Fibroblast of mammary gland (primary cell): ENCODE measurements at regions not wholly inside any gene's neighbourhood (a gene's known extent, or its start where the extent isn't known, plus 50 kb on each side); places are given as distances from the start of the nearest gene placed in this dataset.

Experiments
- DNase-seq: peaks from one replicate; pipeline ENCODE4 v3.0.0-alpha.2; 2010; ENCODE audit warnings: low read depth
- H3K4me3 ChIP-seq: 2 replicates; pipeline ENCODE4 v1.5.1; 2011; ENCODE audit warnings: low read depth, mild to moderate bottlenecking, low read length, moderate library complexity; ENCODE audit not compliant: control insufficient read depth
- TF ChIP-seq, protein P1 (sequence below): conservative IDR thresholded peaks from 2 replicates; pipeline ENCODE4 v1.5.1; 2011; ENCODE audit warnings: low read depth, low read length, inconsistent platforms; ENCODE audit not compliant: control insufficient read depth, insufficient read depth

DNA sequence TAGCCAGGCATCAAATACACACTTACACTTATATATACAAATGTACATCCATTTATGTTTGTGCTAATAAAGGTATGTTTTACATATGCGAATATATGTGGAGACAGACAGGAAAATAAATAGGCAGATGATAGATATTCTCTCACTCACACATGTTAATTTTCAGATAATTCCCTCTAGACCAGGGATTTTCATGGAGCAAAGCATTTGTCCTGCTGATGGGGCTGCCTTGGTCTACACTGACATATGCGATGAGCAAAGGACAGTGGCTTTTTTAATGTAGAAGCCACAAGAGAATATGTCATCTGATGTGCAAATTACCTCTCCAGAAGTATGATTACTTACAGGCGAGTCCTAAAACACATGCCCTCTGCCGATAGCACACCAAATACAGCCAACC lies 224.5 kb downstream of the VEGFC start:
- TF ChIP-seq, protein P1, sequence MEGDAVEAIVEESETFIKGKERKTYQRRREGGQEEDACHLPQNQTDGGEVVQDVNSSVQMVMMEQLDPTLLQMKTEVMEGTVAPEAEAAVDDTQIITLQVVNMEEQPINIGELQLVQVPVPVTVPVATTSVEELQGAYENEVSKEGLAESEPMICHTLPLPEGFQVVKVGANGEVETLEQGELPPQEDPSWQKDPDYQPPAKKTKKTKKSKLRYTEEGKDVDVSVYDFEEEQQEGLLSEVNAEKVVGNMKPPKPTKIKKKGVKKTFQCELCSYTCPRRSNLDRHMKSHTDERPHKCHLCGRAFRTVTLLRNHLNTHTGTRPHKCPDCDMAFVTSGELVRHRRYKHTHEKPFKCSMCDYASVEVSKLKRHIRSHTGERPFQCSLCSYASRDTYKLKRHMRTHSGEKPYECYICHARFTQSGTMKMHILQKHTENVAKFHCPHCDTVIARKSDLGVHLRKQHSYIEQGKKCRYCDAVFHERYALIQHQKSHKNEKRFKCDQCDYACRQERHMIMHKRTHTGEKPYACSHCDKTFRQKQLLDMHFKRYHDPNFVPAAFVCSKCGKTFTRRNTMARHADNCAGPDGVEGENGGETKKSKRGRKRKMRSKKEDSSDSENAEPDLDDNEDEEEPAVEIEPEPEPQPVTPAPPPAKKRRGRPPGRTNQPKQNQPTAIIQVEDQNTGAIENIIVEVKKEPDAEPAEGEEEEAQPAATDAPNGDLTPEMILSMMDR: no peak
- no peak overlapping the region for H3K4me3 ChIP-seq
- no peak for DNase-seq

DNA sequence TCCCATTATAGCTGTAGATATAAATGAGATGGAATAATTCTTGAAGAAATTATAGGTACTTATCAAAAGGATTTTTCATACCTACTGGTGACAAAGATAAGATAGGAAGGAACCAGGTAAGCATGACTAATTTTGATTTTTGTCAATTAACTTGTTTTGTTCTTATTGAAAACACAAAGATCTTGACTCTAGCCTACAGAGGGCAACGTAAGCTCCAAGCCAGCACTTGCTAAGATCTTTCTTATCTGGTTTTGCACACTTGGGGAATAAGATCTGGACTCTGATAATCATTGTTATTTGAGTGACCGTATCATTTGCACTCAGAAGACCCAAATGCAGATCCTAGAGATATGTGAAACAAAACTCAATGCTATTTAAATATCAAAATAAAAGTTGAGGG lies 223.4 kb downstream of the VEGFC start:
- DNase-seq: peak; percentile 38
- H3K4me3 ChIP-seq: no peak overlapping the region
- TF ChIP-seq, protein P1: peak; percentile 28

DNA sequence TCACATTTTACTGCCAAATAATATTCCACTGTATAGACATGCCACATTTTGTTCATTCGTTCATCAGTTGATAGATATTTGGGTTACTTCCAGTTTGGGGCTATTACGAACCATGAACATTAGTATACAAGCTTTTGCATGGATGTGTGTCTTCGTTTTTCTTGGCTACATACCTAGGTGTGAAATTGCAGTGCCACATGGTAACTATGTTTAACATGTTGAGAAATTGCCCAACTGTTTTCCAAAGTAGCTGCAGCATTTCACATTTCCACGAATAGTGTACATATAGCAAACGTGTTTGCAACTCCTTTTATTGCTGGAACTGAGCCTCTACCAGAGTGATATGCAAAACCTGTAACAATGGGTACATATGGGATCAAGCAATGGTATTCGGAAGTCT lies 221.5 kb downstream of the VEGFC start:
- TF ChIP-seq, protein P1: no peak
- no peak for DNase-seq
- H3K4me3 ChIP-seq: no peak overlapping the region

DNA sequence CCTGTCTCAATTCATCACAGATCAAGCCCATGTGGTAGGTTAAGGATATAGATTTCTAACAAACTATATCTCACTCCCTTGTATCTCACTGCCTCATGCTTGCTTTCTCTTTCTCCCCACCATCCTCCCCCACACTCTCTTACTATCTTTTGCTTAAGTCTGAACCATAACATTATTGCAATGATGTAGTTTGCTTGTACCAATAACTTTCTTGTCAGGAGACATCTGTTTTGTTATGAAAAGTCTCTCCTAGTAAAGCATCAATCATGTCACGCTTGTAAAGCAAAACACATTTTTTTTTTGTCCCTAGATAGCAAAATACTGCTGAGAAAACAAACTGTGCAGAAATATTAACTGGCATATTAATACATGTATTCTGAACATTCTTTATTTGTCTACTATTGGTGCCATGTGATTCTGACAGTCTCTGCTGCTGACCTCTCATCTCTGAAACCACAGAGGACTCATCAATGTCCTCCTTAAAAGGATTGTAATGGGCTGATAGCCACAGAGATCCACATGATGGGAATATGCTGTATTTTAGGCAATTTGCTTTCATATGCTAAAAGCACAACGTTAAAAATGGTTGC lies 217.5 kb downstream of the VEGFC start:
- TF ChIP-seq, protein P1: no peak
- no peak overlapping the region for H3K4me3 ChIP-seq
- peak; percentile 54 for DNase-seq

DNA sequence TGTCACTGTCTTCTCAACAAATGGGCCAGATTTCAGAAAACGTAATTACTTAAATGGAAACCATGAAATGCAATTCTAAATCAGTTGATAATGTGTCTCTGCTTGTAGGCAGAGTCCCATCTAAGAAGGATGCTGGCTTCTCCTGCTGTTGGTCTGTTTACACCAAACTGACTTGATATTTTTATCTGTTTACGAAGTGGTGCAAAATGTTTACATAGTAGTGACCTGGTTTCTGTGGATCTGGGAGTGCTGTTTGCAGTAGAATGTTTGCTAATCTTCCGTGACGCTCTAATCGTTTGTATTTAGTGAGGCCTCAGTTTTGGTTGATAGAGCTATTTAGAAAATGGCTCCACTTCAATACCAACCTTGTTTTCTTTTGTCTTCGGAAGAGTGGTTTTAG lies 213.5 kb downstream of the VEGFC start:
- DNase-seq: no peak
- no peak overlapping the region for H3K4me3 ChIP-seq
- TF ChIP-seq, protein P1: no peak

DNA sequence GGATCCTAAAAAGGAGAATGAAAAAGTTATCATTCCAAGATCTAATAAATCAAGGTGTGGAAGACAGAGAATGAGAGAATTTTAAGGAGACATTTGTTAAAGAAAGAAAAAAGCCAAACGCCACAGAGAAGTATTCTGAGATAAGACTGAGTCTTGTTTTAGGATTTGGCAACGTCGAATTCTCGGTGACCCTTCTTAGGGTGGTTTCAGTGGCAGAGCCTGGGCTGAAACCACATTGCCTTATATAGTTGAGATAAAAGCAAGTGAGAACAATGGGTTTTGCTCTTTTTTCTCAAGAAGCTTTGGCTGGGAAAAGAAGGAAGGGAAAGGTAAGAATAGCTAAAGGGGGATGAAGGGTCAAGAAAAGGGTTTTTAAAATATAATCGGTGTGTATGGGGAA lies 209.4 kb downstream of the VEGFC start:
- DNase-seq: no peak
- TF ChIP-seq, protein P1: no peak
- H3K4me3 ChIP-seq: no peak overlapping the region
